ENCODE measurements at regions not wholly inside any gene's neighbourhood (a gene's known extent, or its start where the extent isn't known, plus 50 kb on each side); places are given as distances from the start of the nearest gene placed in this dataset.

DNA sequence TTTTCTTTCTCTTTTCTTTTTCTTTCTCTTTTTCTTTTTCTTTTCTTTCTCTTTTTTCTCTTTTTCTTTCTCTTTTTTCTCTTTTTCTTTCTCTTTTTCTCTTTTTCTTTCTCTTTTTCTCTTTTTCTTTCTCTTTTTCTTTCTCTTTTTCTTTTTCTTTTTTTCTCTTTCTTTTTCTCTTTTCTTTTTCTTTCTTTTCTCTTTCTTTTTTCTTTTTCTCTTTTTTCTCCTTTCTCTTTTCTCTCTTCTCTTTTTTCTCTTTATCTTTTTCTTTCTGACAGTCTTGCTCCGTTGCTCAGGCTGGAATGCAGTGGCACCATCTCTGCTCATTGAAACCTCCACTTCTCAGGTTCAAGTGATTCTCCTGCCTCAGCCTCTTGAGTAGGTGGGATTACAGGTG is 335.7 kb downstream of the SQOR start:
- H3K4me3 ChIP-seq (ENCODE audit: low read depth, low read length), result no peak overlapping the region
- TF ChIP-seq CTCF (IDR thresholded peaks at IDR 0.05; ENCODE audit: low read depth, low read length), result no peak
- in situ Hi-C loops (cut with HindIII; ENCODE audit: low sequenced_read_pairs), result no loop called here
- no peak for DNase-seq (ENCODE audit: low read depth, low spot score)

DNA sequence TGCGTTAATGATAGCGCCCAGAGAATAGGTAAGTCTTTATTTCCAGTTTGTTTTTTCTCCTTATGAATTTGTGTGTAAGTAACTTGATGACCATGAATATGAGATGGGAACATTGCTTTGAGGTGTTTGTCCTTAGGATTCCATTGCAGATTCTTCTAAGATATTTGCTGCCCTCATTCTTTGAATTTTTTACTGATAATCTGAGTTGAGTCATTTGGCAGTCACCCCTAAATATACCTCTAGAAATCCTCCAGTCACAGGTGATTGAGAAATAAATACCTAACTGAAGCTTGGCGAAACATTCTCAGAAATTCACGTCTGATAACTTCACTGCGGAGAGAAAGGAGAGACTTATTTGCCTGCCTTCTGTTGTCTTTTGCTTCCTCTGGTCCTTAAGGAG is 345.5 kb downstream of the SQOR start:
- in situ Hi-C loops (cut with HindIII; ENCODE audit: low sequenced_read_pairs), result no loop called here
- TF ChIP-seq CTCF (IDR thresholded peaks at IDR 0.05; ENCODE audit: low read depth, low read length), result no peak
- no peak for DNase-seq (ENCODE audit: low read depth, low spot score)
- H3K4me3 ChIP-seq (ENCODE audit: low read depth, low read length), result no peak overlapping the region

DNA sequence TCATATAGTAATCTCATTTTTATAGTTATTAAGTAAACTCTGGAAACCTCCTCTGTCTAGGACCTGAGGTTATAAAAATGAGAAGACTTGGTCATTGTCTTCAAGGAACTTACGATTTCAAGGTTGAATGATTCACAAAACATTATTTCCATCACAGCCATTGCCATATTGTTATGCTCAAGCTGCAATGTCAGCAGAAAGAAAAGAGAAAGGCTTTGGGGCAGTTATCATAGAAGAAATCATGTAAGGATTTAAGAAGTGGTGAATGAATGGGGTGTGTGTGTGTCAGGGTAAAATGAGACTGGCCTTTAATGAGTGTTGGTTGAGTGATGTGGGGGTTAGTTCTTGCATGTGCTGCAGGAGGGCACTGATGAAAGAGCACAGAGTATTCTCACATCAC is 346.8 kb downstream of the SQOR start:
- no peak for TF ChIP-seq CTCF (IDR thresholded peaks at IDR 0.05; ENCODE audit: low read depth, low read length)
- no peak overlapping the region for H3K4me3 ChIP-seq (ENCODE audit: low read depth, low read length)
- in situ Hi-C loops (cut with HindIII; ENCODE audit: low sequenced_read_pairs), result no loop called here
- no peak for DNase-seq (ENCODE audit: low read depth, low spot score)

DNA sequence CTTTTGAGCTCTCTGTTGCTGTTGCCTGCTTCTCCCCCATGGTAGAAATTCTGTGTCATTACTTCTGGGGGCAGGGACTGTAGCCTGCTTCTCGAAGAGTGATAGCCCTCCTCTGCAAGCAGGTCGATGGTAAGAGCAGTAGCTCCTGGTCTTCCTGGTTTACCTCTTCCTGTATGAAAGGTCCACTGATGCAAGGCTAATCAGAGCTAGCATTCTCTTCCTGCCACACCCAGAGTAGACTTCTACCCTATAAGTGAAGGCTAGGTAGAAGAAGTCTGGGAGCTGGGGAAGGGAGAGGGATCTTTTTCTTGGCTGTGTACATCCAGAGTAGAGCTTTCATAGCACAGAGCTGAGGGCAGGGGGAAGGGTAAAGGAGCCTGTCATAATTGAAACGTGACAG is 357.0 kb downstream of the SQOR start:
- no peak for TF ChIP-seq CTCF (IDR thresholded peaks at IDR 0.05; ENCODE audit: low read depth, low read length)
- in situ Hi-C loops (cut with HindIII; ENCODE audit: low sequenced_read_pairs), result no loop called here
- no peak overlapping the region for H3K4me3 ChIP-seq (ENCODE audit: low read depth, low read length)
- DNase-seq (ENCODE audit: low read depth, low spot score), result no peak

DNA sequence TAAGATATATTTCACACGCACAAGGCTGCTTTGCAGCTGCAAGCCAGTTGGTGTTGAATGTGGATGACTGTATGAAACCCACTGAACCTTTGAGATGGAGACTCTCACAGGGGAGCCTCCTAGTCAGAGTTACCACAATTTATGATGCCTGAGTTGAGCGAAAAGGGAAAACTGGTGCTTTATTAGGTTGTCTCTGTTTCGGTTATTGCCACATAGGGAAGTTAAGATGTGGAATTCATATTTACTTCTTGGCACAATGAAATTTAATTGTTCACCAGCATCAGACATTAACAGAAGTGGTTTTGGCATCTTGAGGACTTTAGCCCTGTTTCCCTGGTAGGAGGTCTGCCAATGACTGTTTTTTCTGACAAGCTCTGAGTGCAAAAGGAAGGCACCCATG is 358.2 kb downstream of the SQOR start:
- no peak for DNase-seq (ENCODE audit: low read depth, low spot score)
- in situ Hi-C loops (cut with HindIII; ENCODE audit: low sequenced_read_pairs), result no loop called here
- no peak overlapping the region for H3K4me3 ChIP-seq (ENCODE audit: low read depth, low read length)
- TF ChIP-seq CTCF (IDR thresholded peaks at IDR 0.05; ENCODE audit: low read depth, low read length), result no peak

DNA sequence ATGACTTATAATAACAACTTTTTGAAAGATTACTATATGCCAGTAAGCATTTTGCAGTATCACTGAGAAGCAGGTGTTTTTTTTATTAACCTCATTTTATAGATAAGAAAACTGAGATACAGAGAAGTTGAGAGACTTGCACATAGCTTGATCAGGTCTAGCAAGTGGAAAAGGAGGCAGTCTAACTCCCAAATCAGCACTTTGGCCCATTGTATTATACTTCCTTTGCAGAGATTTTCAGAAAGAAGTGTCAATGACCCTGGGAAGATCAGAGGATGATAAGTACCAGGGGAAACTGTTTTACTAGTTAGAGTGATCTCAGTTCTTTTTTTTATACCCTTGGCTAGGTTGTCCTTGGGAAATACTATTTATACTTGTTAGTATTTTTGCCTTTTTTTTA is 358.7 kb downstream of the SQOR start:
- in situ Hi-C loops (cut with HindIII; ENCODE audit: low sequenced_read_pairs), result no loop called here
- no peak overlapping the region for H3K4me3 ChIP-seq (ENCODE audit: low read depth, low read length)
- no peak for TF ChIP-seq CTCF (IDR thresholded peaks at IDR 0.05; ENCODE audit: low read depth, low read length)
- no peak for DNase-seq (ENCODE audit: low read depth, low spot score)

GRCh38 chr15:45995800-45996199 is 361.0 kb downstream of the SQOR start:
- TF ChIP-seq CTCF (IDR thresholded peaks at IDR 0.05; ENCODE audit: low read depth, low read length), result no peak
- in situ Hi-C loops (cut with HindIII; ENCODE audit: low sequenced_read_pairs), result no loop called here
- DNase-seq (ENCODE audit: low read depth, low spot score), result no peak
- H3K4me3 ChIP-seq (ENCODE audit: low read depth, low read length), result no peak overlapping the region
